ENCODE measurements at regions not wholly inside any gene's neighbourhood (a gene's known extent, or its start where the extent isn't known, plus 50 kb on each side); places are given as distances from the start of the nearest gene placed in this dataset.

- Histone ChIP-seq H3K27ac (no peak overlapping the region), H3K27me3 (no peaks in the 10 kb centered on the region), H3K36me3 (no peaks in the 10 kb centered on the region), H3K9me3 (no peaks in the 10 kb centered on the region), H3K4me3 (no peak overlapping the region), H3K4me1 (peaks cover 0 to 4% (median 0%) of the 10 kb centered on the region in 4 donors)
- TF ChIP-seq CTCF (IDR thresholded peaks at IDR 0.05), result no peak
- no peak for TF ChIP-seq EP300 (IDR thresholded peaks at IDR 0.05; ENCODE audit: low read depth)
- TF ChIP-seq POLR2AphosphoS5 (IDR thresholded peaks at IDR 0.05), result no peak
- no peak for TF ChIP-seq POLR2A (IDR thresholded peaks at IDR 0.05)
- intact Hi-C loops (cut with DNase I; ENCODE audit: low total_unique reads) (loop anchor here (2.0 to 10.0 kb wide), 2 partner anchors 1297 to 1529 kb away; partner anchors contain the start of gene FYB2), in situ Hi-C loops (cut with MboI; ENCODE audit: low pct_ligation_motif_present in 1 of 4, low pct_unique_long_range_greater_than_20kb in 1 of 4, low sequenced_read_pairs in 3 of 4) (loop anchor here (10.0 to 25.0 kb wide), 4 partner anchors 149 to 1429 kb away; no protein-coding TSS in a partner anchor)
- WGBS, 2 donors (ENCODE audit: low coverage in 1 of 2), result 81 to 92% methylated on average over 2 of the region's 2 CpGs
- DNase-seq, result no peak
These were observed 70.7 kb upstream of the USP24 start for GRCh38 chr1:55285834-55286233.

- TF ChIP-seq EP300 (IDR thresholded peaks at IDR 0.05; ENCODE audit: low read depth), result no peak
- no peak for TF ChIP-seq POLR2AphosphoS5 (IDR thresholded peaks at IDR 0.05)
- TF ChIP-seq CTCF (IDR thresholded peaks at IDR 0.05), result peak; percentile 47 to 62 (median 50)
- Histone ChIP-seq H3K9me3 (no peaks in the 10 kb centered on the region), H3K4me3 (no peak overlapping the region), H3K4me1 (peaks cover 0 to 4% (median 0%) of the 10 kb centered on the region in 4 donors), H3K27me3 (no peaks in the 10 kb centered on the region), H3K27ac (no peak overlapping the region), H3K36me3 (no peaks in the 10 kb centered on the region)
- in situ Hi-C loops (cut with MboI; ENCODE audit: low pct_ligation_motif_present in 1 of 4, low pct_unique_long_range_greater_than_20kb in 1 of 4, low sequenced_read_pairs in 3 of 4) (loop anchor here (10.0 to 25.0 kb wide), 4 partner anchors 148 to 1430 kb away; no protein-coding TSS in a partner anchor), intact Hi-C loops (cut with DNase I; ENCODE audit: low total_unique reads) (loop anchor here (2.0 to 10.0 kb wide), 2 partner anchors 1298 to 1530 kb away; partner anchors contain the start of gene FYB2)
- 4 to 24% methylated on average over 3 to 4 of the region's 4 CpGs for WGBS, 2 donors (ENCODE audit: low coverage in 1 of 2)
- DNase-seq, result no peak
These were observed 69.7 kb upstream of the USP24 start for GRCh38 chr1:55284856-55285255.

- WGBS, 2 donors (ENCODE audit: low coverage in 1 of 2), result 37 to 58% methylated on average over 1 of the region's 1 CpG
- intact Hi-C loops (cut with DNase I; ENCODE audit: low total_unique reads) (loop anchor here (10.0 kb wide), 1 partner anchor 1533 kb away; the partner anchor contains the start of gene FYB2), in situ Hi-C loops (cut with MboI; ENCODE audit: low pct_ligation_motif_present in 1 of 4, low pct_unique_long_range_greater_than_20kb in 1 of 4, low sequenced_read_pairs in 3 of 4) (loop anchor here (10.0 to 25.0 kb wide), 4 partner anchors 145 to 1433 kb away; no protein-coding TSS in a partner anchor)
- no peak for DNase-seq
- TF ChIP-seq EP300 (IDR thresholded peaks at IDR 0.05; ENCODE audit: low read depth), result no peak
- no peak for TF ChIP-seq POLR2AphosphoS5 (IDR thresholded peaks at IDR 0.05)
- no peak for TF ChIP-seq CTCF (IDR thresholded peaks at IDR 0.05)
- TF ChIP-seq POLR2A (IDR thresholded peaks at IDR 0.05), result no peak
- no peaks in the 10 kb centered on the region for H3K36me3 ChIP-seq
- no peak overlapping the region for H3K4me3 ChIP-seq
- no peaks in the 10 kb centered on the region for H3K27me3 ChIP-seq
- peaks cover 0 to 7% (median 2%) of the 10 kb centered on the region in 4 donors for H3K4me1 ChIP-seq
- H3K9me3 ChIP-seq, result no peaks in the 10 kb centered on the region
- no peak overlapping the region for H3K27ac ChIP-seq
These were observed 66.9 kb upstream of the USP24 start for GRCh38 chr1:55282058-55282457.

GRCh38 chr1:55280731-55281130 lies 65.6 kb upstream of the USP24 start:
- TF ChIP-seq POLR2AphosphoS5 (IDR thresholded peaks at IDR 0.05) (no peak), CTCF (IDR thresholded peaks at IDR 0.05) (no peak), POLR2A (IDR thresholded peaks at IDR 0.05) (no peak), EP300 (IDR thresholded peaks at IDR 0.05; ENCODE audit: low read depth) (no peak)
- Histone ChIP-seq H3K27me3 (no peaks in the 10 kb centered on the region), H3K9me3 (no peaks in the 10 kb centered on the region), H3K4me3 (no peak overlapping the region), H3K27ac (no peak overlapping the region), H3K4me1 (peaks cover 0 to 17% (median 4%) of the 10 kb centered on the region in 4 donors), H3K36me3 (no peaks in the 10 kb centered on the region)
- in situ Hi-C loops (cut with MboI; ENCODE audit: low pct_ligation_motif_present in 1 of 4, low pct_unique_long_range_greater_than_20kb in 1 of 4, low sequenced_read_pairs in 3 of 4) (loop anchor here (10.0 to 25.0 kb wide), 4 partner anchors 143 to 1434 kb away; no protein-coding TSS in a partner anchor), intact Hi-C loops (cut with DNase I; ENCODE audit: low total_unique reads) (loop anchor here (10.0 kb wide), 1 partner anchor 1534 kb away; the partner anchor contains the start of gene FYB2)
- DNase-seq, result no peak
- WGBS, 2 donors (ENCODE audit: low coverage in 1 of 2), result 70 to 78% methylated on average over 2 of the region's 2 CpGs
